ENCODE measurements at regions not wholly inside any gene's neighbourhood (a gene's known extent, or its start where the extent isn't known, plus 50 kb on each side); places are given as distances from the start of the nearest gene placed in this dataset.

GRCh38 chr5:93101661-93102060, 479.4 kb downstream of the NR2F1-AS1 start:
- Histone ChIP-seq H3K27ac (no peak overlapping the region), H3K4me1 (peaks cover 0 to 7% of the 10 kb centered on the region in 2 donors), H3K9me3 (no peaks in the 10 kb centered on the region), H3K36me3 (no peaks in the 10 kb centered on the region), H3K4me3 (replicated peaks in 1 of 3) (no peak overlapping the region), H3K27me3 (no peaks in the 10 kb centered on the region)
- no peak for DNase-seq
- WGBS, 2 donors = 97 to 99% methylated on average over 2 of the region's 2 CpGs
- intact Hi-C loops (cut with DNase I) = no loop called here
- TF ChIP-seq CTCF (IDR thresholded peaks at IDR 0.05) (no peak), POLR2A (IDR thresholded peaks at IDR 0.05) (no peak)

GRCh38 chr5:93100976-93101375, 480.0 kb downstream of the NR2F1-AS1 start:
- no peak overlapping the region for H3K4me3 ChIP-seq (replicated peaks in 1 of 3)
- no peaks in the 10 kb centered on the region for H3K36me3 ChIP-seq
- no peak for TF ChIP-seq CTCF (IDR thresholded peaks at IDR 0.05)
- TF ChIP-seq POLR2A (IDR thresholded peaks at IDR 0.05) = no peak
- no peak for DNase-seq
- intact Hi-C loops (cut with DNase I) = no loop called here
- H3K9me3 ChIP-seq = no peaks in the 10 kb centered on the region
- H3K27me3 ChIP-seq = no peaks in the 10 kb centered on the region
- H3K4me1 ChIP-seq = peaks cover 0 to 7% of the 10 kb centered on the region in 2 donors
- H3K27ac ChIP-seq = no peak overlapping the region

GRCh38 chr5:93100428-93100827, 480.6 kb downstream of the NR2F1-AS1 start:
- intact Hi-C loops (cut with DNase I) = no loop called here
- Histone ChIP-seq H3K27me3 (no peaks in the 10 kb centered on the region), H3K9me3 (no peaks in the 10 kb centered on the region), H3K4me3 (replicated peaks in 1 of 3) (no peak overlapping the region), H3K27ac (no peak overlapping the region), H3K4me1 (peaks cover 0 to 7% of the 10 kb centered on the region in 2 donors), H3K36me3 (no peaks in the 10 kb centered on the region)
- peak in 1 of 2 donors; percentile 4 for DNase-seq
- TF ChIP-seq POLR2A (IDR thresholded peaks at IDR 0.05) = no peak
- TF ChIP-seq CTCF (IDR thresholded peaks at IDR 0.05) = no peak

GRCh38 chr5:93099902-93100347, 481.1 kb downstream of the NR2F1-AS1 start:
- intact Hi-C loops (cut with DNase I) = no loop called here
- no peaks in the 10 kb centered on the region for H3K9me3 ChIP-seq
- TF ChIP-seq POLR2A (IDR thresholded peaks at IDR 0.05) (no peak), CTCF (IDR thresholded peaks at IDR 0.05) (no peak)
- H3K4me1 ChIP-seq = peaks cover 0 to 7% of the 10 kb centered on the region in 2 donors
- H3K27ac ChIP-seq = no peak overlapping the region
- no peaks in the 10 kb centered on the region for H3K36me3 ChIP-seq
- 41 to 49% methylated on average over 4 of the region's 4 CpGs for WGBS, 2 donors
- H3K27me3 ChIP-seq = no peaks in the 10 kb centered on the region
- DNase-seq = peak in 1 of 2 donors; percentile 20
- no peak overlapping the region for H3K4me3 ChIP-seq (replicated peaks in 1 of 3)

GRCh38 chr5:93096561-93096960, 484.5 kb downstream of the NR2F1-AS1 start:
- no peaks in the 10 kb centered on the region for H3K27me3 ChIP-seq
- intact Hi-C loops (cut with DNase I) = no loop called here
- H3K36me3 ChIP-seq = no peaks in the 10 kb centered on the region
- no peak for TF ChIP-seq POLR2A (IDR thresholded peaks at IDR 0.05)
- no peak for TF ChIP-seq CTCF (IDR thresholded peaks at IDR 0.05)
- no peak overlapping the region for H3K4me3 ChIP-seq (replicated peaks in 1 of 3)
- no peak for DNase-seq
- 92 to 94% methylated on average over 1 of the region's 1 CpG for WGBS, 2 donors
- no peaks in the 10 kb centered on the region for H3K9me3 ChIP-seq
- H3K27ac ChIP-seq = no peak overlapping the region
- H3K4me1 ChIP-seq = peaks cover 0 to 7% of the 10 kb centered on the region in 2 donors

Data from thyroid gland (tissue), 4 donors.